Inflammatory macrophage (primary cell): ENCODE measurements at regions not wholly inside any gene's neighbourhood (a gene's known extent, or its start where the extent isn't known, plus 50 kb on each side); places are given as distances from the start of the nearest gene placed in this dataset.

ENCODE experiments used
- DNase-seq, 2 donors: peaks; one replicate each; pipeline ENCODE4 v3.0.0-alpha.2; 2020 to 2022

DNA sequence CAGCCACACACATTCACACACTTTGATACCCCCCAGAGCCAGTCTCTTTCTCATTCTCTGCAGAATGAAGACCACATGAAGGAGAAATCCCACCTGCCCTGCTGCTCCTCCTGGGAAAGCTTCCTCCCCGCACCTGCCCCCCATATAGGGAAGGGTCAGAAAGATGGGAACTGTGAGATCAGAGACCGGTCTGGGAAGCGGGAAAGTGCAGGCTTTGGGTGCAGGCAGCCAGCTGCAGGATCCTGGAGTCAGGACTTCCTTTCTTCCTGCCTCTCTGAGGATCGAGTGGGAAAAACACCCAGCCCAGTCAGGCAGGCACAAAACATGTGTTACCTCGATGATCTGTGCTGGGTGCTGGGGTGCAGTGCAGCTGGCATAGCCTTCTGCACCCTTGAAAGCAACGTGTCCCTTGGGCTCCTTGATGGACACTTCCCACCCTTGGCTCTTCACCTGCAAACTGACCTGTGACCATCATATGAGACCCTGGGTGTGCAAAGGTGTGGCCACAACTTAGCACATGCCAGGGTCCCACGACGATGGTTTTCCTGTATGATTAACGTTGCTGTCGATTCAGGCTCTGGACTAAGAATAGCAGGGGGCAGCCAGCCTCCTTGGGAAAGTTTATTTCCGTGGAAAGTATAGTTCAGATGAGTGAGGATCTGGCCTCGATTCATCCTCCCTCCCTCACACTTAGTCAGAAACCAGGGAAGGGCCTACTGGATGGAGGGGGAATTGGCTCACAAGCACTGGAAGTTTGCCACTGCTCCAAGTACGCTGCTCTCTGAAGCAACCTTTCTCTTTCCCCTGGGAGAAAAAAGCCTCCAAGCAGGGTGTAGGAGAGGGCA lies 105.4 kb upstream of the MED13L start:
- DNase-seq, result no peak

DNA sequence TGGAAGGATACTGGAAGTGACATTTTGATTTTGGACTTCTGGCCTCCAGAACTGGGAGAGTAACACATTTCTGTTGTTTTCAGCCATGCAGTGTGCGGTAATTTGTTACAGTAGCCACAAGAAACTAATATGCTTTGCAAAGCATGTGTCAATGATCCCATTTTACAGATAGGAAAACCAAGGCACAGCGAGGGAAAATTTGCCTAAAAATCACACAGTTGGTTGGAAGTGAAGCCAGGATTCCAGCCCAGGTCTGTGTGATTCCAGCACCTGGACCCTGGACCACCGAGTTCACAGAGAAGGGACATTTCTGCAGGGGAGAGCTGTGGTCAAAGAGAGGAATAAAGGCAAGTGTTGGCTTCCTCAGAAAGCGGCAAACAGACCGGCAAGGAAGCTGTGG lies 106.7 kb upstream of the MED13L start:
- no peak for DNase-seq

GRCh38 chr12:116384691-116385485 lies 107.4 kb upstream of the MED13L start:
- DNase-seq, result peak; percentile 61 to 71

DNA sequence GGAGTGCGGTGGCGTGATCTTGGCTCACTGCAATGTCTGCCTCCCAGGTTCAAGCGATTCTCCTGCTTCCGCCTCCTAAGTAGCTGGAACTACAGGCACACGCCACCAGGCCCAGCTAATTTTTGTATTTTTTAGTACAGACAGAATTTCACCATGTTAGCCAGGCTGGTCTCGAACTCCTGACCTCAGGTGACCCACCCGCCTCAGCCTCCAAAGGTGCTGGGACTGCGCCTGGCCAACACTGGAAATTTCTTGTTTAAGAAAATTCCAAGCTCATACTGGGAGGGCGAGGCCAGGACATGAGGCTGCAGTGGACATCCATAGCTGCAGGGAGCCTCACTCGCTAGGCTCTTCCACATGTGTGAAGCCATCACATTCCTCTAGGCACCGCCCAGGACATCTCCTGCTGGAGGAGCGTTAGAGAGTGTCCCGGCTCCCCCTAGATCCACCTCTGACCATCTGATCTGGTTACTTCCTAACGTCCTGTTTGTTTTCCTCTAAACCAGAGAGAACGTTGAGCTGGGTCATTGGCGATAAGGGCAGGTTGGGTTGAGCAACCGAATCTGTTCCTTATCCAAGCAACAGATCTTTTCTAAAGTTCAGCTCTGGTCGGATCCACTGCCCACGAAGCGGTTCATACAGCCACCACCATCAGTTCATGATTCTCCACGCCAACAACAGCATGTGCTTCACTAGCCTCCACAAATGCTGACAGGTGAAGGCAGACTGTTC lies 108.2 kb upstream of the MED13L start:
- DNase-seq, result no peak

DNA sequence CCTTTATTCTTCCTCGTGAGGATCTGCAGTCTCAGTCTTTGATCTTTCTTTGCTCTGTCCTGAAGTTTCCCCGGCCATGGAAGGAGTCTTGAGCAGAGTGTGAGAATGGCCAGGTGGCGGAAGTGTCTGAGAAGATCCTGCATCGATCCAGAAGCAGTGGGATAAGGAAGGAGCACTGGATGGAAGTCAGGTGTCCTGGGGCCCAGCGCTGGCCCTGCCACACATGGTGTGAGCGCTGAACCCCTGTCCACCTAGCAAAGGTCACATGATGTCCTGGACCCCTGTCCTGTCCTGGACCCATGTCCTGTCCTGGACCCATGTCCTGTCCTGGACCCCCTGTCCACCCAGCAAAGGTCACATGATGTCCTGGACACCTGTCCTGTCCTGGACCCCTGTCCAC lies 111.8 kb upstream of the MED13L start:
- DNase-seq, result no peak

DNA sequence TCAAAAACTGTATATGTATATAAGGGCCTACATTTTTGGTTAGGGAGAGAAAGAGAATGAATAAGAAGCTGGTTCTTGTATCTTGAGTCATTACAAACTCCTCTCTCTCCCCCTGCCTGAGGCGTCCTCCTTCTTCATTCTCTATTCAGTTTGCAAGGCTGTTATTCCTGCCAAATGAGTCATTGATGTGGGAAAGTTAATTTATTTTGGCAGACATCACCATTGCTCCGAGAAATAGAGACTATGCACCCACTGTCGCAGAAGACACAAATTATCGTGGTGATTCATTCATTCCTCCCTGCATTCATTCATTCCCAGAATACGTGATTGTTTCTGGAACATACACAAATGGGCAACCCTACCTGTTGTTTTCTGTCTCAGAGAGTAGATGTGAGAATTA lies 112.5 kb upstream of the MED13L start:
- no peak for DNase-seq

- no peak for DNase-seq
Measured at GRCh38 chr12:116390401-116391335, 113.2 kb upstream of the MED13L start.

DNA sequence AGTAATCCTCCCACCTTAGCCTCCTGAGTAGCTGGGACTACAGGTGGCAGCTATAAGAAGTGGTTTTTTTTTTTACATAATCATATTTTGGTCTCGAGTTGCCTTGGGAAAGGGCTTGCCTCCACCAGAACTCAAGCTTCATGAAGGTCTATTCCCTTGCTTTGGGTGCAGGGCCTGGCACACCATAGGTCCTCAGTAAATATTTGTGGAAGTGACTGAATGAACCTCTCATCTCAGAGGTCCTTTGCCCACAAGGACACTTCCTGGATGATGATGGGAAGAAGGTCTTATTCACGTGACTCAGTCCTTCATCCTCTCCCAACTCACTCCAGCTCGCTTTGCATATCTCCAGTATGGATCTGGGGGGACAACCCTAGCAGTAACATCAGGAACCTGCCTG lies 114.0 kb upstream of the MED13L start:
- DNase-seq, result no peak

DNA sequence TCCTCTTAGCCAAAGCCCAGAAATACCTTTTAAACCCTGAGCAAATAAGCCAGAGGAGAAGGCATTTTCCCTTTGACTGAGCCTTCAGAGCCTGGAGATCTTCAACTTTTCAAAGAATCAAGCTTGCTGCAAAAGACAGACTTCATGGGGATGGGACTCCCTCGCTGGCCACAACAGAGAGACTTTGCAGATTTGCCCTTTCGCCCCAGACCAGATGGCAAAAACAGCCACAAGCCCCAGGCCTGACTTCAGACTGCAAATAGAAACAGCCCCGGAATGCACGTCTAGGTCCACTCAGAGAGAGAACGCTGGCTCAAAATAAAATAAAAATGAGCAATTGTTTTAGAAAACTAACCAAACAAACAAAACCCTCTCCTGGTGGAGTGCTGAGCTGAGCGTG lies 114.6 kb upstream of the MED13L start:
- DNase-seq, result no peak

GRCh38 chr12:116393255-116393654 lies 115.8 kb upstream of the MED13L start:
- DNase-seq, result no peak

GRCh38 chr12:116393859-116394650 lies 116.6 kb upstream of the MED13L start:
- no peak for DNase-seq

DNA sequence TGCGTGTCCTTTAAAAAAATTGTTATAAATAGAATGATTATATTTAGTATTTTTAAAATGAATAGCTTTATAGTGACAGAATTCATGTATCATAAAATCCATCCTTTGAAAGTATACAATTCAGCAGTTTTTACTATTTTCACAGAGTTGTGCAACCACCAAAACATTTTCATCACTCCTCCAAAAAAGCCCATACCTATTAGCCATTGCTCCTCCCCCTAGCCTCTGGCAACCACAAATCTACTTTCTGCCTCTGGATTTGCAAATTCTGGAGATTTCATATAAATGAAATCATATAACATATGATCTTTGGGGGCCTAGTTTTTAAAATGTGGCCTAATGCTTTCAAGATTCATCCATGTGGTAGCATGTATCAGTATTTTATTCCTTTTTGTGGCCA lies 117.9 kb upstream of the MED13L start:
- DNase-seq, result no peak

- no peak for DNase-seq
Measured at GRCh38 chr12:116397148-116397547, 119.7 kb upstream of the MED13L start.

GRCh38 chr12:116398193-116398592 lies 120.7 kb upstream of the MED13L start:
- DNase-seq, result no peak

DNA sequence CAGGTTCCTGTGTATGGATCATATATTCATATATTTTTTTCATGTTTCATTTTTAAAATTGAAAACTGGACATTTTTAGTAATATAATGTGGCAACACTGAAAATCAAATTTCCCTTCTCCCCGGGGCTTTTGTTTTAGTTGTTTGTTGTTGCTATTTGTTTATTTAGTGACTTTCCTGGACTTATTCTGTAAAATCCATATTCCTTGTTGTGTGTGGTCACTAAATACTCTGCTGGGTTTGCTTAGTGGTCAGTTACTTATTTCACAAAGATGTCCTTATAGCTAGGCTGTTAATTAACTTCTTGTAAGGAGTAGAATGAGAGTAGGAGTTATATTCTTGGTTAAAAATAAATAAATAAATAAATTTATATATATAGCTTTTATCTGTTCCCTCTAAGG lies 121.6 kb upstream of the MED13L start:
- no peak for DNase-seq

DNA sequence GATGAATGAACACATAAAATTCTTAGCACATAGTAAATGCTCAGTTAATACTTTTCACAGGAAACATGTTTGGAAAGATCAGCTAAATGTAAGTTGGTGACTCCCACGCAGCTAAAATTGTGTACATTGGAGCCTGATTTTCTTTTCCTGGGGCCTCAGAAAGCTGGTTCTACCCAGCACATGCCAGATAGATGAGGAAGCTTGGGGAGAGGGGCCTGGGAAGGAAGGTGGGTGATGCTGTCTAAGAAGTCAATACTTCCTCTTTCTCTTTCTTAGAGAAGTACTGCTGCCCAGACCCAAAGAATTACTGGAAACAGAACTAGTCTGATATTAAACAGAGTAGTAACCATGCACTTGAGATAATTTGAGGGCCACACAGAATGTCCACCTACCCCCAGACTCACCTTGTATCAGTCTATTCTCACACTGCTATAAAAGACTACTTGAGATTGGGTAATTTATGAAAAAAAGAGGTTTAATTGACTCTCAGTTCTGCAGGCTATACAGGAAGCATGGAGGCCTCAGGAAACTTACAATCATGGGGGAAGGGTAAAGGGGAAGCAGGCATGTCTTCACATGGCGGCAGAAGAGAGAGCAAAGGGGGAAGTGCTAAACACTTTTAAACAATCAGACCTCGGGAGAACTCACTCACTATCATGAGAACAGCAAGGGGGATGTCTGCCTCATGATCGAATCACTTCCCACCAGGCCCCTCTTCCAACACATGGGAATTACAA lies 123.3 kb upstream of the MED13L start:
- DNase-seq, result peak; percentile 91 to 94

DNA sequence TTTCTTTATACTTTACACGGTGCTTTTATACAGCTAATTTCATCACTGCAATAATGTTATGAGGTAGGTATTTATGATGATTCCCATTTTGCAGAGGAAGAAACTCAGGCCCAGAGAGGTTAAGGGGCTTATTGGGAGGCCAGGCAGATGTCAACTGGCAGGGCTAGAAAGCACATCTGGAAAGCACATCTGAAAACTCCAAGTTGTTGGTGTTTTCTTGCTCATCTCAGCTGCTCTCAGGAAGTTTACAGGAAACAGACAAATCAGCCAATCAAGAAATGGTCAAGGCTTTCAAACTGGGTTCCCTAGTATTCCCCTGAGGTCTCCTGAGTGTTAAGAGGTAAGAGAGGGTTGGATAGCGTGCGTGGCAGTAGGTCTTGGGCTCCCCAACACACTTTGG lies 124.1 kb upstream of the MED13L start:
- no peak for DNase-seq

GRCh38 chr12:116402163-116402939 lies 124.9 kb upstream of the MED13L start:
- DNase-seq, result peak in 1 of 2 donors; percentile 40

DNA sequence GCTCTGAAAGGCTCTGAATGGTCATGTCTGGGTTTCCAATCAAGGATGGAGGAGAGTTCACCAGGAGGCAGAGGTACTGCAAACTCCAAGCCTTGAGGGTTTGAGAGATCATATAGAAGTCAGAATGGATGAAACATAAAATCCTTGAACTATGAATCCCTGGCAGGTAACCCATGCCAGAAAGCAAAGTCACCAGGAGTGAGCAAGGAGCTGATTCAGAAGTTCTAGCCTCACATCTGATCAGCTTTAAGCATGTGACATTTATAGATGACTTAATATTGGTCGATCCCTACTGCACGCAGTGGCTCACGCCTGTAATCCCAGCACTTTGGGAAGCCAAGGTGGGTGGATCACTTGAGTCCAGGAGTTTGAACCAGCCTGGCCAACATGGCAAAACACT lies 126.1 kb upstream of the MED13L start:
- DNase-seq, result no peak

DNA sequence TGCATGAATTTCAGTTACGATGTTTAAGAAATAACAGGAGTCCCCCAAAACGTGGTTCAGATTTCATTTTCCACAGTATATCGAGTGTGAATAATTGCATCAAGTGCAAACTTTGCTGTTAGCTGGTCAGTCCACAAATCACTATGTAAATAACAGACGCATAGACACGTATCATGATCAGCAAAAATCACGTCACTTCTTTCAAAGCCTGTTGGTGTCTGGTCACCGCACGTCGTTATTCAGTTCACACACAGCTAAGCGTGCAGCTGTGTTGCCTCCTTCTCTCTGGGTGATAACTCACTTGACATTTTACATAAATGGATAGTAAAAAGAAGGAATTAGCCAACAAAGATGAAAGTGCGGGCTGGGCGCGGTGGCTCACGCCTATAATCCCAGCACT lies 126.8 kb upstream of the MED13L start:
- DNase-seq, result no peak
